NCI-H128 (cell line): ENCODE measurements at regions not wholly inside any gene's neighbourhood (a gene's known extent, or its start where the extent isn't known, plus 50 kb on each side); places are given as distances from the start of the nearest gene placed in this dataset.
"Not testable (repeated sequence)": the region's sequence is repeated elsewhere in the genome, so short reads cannot be mapped to it uniquely, and the experiment has no call there.

Source experiments
- DNase-seq: peaks from one replicate; lab custom pipeline; 2025; ENCODE audit not compliant: unreplicated experiment; lab: John Stamatoyannopoulos, UW

- not testable (repeated sequence) for DNase-seq
Observed at GRCh38 chr6:27827477-27827876, 84.7 kb downstream of the OR2B2 start.

GRCh38 chr6:27826612-27826985 is 85.6 kb downstream of the OR2B2 start:
- not testable (repeated sequence) for DNase-seq

- not testable (repeated sequence) for DNase-seq
Observed at GRCh38 chr6:27825848-27826611, 86.2 kb downstream of the OR2B2 start.

GRCh38 chr6:27825025-27825793 is 87.0 kb downstream of the OR2B2 start:
- DNase-seq, result no peak

GRCh38 chr6:27824211-27825024 is 87.8 kb downstream of the OR2B2 start:
- DNase-seq, result not testable (repeated sequence)

GRCh38 chr6:27823714-27824210 is 88.4 kb downstream of the OR2B2 start:
- DNase-seq, result peak; percentile 56

- DNase-seq, result no peak
Observed at GRCh38 chr6:27816906-27817305, 95.3 kb downstream of the OR2B2 start.

- no peak for DNase-seq
Observed at GRCh38 chr6:27814665-27815424, 97.4 kb downstream of the OR2B2 start.

GRCh38 chr6:27814415-27814664 is 97.9 kb downstream of the OR2B2 start:
- not testable (repeated sequence) for DNase-seq

GRCh38 chr6:27812805-27813492 is 99.2 kb downstream of the OR2B2 start:
- DNase-seq, result no peak

GRCh38 chr6:27812078-27812804 is 100.0 kb downstream of the OR2B2 start:
- DNase-seq, result no peak

- no peak for DNase-seq
Observed at GRCh38 chr6:27811451-27811772, 100.8 kb downstream of the OR2B2 start.

- DNase-seq, result no peak
Observed at GRCh38 chr6:27810768-27811450, 101.3 kb downstream of the OR2B2 start.

GRCh38 chr6:27809939-27810767 is 102.0 kb downstream of the OR2B2 start:
- DNase-seq, result peak; percentile 73

GRCh38 chr6:27809067-27809938 is 102.9 kb downstream of the OR2B2 start:
- DNase-seq, result no peak

- not testable (repeated sequence) for DNase-seq
Observed at GRCh38 chr6:27808242-27809066, 103.7 kb downstream of the OR2B2 start.
